ENCODE measurements at regions not wholly inside any gene's neighbourhood (a gene's known extent, or its start where the extent isn't known, plus 50 kb on each side); places are given as distances from the start of the nearest gene placed in this dataset.

- TF ChIP-seq EZH2 (IDR thresholded peaks at IDR 0.05; ENCODE audit: borderline replicate concordance, insufficient read depth, low read depth, low read length, poor library complexity, severe bottlenecking): no peak
- TF ChIP-seq, protein P1, sequence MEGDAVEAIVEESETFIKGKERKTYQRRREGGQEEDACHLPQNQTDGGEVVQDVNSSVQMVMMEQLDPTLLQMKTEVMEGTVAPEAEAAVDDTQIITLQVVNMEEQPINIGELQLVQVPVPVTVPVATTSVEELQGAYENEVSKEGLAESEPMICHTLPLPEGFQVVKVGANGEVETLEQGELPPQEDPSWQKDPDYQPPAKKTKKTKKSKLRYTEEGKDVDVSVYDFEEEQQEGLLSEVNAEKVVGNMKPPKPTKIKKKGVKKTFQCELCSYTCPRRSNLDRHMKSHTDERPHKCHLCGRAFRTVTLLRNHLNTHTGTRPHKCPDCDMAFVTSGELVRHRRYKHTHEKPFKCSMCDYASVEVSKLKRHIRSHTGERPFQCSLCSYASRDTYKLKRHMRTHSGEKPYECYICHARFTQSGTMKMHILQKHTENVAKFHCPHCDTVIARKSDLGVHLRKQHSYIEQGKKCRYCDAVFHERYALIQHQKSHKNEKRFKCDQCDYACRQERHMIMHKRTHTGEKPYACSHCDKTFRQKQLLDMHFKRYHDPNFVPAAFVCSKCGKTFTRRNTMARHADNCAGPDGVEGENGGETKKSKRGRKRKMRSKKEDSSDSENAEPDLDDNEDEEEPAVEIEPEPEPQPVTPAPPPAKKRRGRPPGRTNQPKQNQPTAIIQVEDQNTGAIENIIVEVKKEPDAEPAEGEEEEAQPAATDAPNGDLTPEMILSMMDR (IDR thresholded peaks at IDR 0.05): no peak
Measured at GRCh38 chr4:81756042-81756441, 284.3 kb upstream of the RASGEF1B start.
